EL (cell line): ENCODE measurements at regions not wholly inside any gene's neighbourhood (a gene's known extent, or its start where the extent isn't known, plus 50 kb on each side); places are given as distances from the start of the nearest gene placed in this dataset.

Source experiments
- DNase-seq: peaks from one replicate; pipeline ENCODE4 v3.0.0-alpha.2; 2016

DNA sequence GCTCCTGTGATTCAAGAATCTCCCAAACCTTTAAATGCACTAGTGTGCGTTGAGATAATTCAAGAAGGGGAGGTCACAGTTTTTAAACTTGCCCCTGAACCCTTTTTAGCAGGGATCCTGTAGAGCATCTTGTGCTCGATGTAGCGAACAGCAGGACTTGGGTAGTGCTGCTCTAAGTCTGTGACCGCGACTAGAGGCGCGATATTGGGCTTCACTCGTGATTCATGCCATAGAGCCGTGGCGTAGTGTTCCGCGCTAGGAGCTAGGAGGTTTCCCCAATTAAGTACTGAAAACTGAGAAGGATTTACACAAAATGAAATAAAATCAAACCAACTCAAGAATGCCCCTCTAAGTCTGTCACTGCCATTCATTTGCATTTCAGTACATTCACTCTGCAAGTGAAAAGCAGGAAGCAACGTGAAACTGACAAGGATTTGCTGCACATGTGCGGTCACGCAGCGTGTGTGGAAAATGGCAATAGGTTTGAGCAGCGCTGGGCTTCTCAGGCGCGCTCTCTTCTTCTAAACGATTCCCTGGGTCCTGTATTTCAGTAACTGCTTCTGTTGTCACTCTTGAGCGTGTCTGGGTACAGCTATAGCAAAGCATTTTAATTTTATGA lies 1135.9 kb upstream of the WWC1 start:
- DNase-seq: no peak

DNA sequence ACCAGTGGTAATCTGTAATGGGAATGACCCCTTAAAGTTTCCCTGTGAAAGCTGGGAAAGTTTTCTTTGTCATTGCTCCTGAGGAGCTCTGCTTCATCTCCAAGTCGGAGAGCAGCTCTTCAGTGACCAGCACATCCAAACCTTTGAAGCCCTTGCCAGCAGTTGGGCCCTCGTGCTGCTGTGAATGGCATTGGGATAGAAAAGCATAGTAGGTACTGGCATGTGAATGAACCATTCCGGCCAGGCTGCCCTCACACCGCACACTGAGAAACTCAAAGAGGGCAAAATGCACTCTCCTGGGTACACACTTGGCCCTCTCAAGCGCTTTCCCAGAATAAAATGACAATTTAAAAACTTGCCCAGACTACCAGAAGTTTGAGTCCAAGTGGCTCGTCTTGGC lies 1135.0 kb upstream of the WWC1 start:
- DNase-seq: no peak

DNA sequence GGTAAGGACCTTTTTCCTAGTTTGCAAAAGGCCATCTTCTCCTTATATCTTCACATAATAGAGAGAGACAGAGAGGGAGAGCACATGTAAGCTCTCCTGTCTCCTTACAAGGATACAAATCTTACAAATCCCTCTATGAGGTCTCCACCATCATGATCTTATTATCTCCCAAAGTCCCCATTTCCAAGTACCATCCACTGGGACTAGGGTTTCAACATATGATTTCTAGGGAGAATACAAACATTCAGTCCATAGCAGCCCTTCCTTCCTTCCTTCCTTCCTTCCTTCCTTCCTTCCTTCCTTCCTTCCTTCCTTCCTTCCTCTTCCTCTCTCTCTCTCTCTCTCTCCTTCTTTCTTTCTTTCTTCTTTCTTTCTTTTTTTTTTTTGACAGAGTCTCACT lies 1132.9 kb upstream of the WWC1 start:
- no peak for DNase-seq

DNA sequence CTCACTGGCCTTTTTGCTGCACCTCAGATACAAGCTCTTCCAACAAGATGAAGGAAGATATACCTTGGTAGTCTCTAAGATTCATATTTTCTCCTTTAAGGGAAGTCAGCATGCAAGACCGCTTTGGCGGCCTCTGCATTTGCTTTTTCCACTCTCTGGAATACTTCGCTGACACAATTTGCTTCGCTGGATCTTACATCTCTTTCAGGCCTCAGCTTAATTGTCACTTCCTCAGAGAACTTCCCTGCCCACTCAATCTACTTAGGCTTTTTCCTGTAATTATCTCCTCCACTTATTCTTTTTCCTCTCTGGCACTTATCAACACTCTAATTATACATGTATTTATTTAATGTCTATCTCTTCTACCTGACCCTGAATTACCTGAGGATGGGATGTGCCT lies 1131.1 kb upstream of the WWC1 start:
- no peak for DNase-seq

DNA sequence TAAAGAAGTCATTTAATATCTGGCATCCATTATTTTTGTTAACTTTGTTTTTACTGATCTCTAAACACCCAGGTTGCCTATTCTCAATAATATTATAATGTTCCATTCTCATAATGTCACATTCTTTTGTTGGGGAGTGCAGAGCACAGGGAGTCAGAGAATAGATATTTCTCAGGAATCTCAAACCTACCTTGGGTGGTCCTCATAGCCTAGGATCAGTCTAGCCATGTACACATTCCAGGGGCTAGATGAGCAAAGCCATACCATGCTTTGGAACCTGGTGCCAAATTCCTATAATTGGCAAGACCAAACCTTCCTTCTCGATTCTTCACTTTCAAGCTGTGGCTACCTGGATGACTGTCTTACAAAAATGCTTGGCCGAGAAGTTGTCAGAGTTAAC lies 1124.7 kb upstream of the WWC1 start:
- DNase-seq: no peak

DNA sequence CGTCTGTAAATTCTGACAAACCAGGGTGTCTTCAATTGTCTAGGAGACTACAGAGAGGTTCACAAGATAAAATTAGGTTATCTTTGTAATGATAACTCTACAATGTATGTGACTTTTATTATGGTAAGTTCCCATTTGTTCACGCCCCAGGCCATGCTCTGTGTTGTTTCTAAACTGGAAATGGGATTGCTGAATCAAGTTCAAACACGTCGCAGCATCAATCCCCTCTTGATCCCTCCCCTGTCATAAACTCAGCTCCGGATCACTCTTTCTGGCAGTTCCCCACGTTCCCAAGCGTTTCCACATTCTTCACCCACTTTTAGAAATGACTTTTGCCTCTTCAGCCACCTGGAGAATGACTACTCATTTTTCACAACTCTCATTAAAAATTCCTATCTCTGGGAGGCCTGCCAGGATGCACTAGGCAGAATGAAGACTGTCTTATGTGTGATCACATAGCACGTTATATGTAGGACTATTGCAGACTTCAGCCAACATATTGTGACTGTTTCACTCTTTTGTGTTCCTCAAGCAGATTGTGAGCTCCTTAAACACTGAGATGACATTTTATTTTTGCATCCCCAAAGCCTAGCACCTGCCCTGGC lies 1124.2 kb upstream of the WWC1 start:
- peak; percentile 0 for DNase-seq

DNA sequence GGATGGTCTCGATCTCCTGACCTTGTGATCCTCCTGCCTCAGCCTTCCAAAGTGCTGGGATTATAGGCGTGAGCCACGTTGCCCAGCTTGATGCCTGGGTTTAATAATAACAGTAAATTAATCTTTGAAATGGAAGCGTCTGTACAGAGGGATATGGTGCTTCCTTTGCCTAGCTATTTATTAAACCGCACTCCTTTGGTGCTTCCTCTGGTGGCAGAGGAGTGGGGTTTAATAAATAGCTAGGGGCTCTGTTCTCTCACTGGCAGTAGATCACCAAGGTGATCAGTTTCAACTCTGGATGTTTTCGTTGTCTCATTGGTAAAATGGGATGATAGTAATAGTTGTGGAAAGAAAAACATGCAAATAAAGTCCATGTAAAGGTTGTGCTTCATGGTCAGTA lies 1122.5 kb upstream of the WWC1 start:
- DNase-seq: no peak

DNA sequence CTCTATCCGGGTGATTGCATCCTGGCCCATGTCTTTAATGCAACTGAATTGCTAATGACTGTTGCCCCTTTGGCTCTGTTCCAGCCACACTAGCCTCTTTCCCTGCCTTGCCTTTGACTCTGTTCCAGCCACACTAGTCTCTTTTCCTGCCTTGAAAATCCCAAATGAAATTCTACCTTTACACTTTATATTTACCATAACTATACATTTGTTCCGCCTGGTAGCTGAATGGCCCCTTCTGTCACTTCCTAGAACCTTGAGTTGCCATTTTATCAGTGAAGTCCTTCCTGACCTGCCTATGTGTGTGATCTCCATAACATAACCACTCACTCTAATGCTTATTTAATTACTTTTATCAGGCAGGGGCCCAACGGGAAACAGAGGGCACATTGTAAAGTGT lies 1120.4 kb upstream of the WWC1 start:
- no peak for DNase-seq

DNA sequence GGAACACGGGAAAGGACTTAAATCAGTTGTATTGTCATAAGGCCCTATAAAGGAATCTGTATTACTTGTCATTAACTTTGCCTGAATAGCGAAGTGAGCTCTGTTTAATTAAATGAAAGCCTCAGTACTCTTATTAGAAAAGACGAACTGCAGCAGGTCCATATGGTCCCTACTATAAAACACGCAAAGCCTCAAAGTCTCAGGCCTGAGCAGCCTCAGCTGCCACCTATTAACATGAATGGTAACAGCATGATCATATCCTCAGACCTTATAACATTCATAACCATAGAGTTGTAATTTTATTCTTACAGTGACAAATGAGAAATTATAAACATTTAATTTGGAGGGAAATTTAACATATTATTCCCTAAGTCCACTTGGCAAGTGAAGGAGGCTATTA lies 1113.7 kb upstream of the WWC1 start:
- no peak for DNase-seq

DNA sequence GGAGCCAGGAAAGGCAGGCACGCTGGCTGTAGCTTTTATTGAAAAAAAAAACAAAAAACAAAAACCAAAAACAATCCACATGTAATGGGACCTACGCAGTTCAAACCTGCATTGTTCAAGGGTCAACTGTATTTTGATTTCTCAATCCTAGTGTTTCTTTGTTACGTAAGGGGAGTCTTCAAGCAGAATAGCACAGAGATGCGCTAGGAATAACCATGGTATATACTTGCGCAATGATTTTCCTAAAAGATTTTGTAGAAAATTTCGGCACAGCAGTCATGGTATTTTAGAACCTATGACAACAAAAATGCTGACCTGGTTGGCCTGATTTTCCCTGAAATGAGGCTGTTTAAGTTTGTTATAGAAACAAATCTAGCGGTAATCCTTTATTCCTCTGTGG lies 1110.5 kb upstream of the WWC1 start:
- no peak for DNase-seq

DNA sequence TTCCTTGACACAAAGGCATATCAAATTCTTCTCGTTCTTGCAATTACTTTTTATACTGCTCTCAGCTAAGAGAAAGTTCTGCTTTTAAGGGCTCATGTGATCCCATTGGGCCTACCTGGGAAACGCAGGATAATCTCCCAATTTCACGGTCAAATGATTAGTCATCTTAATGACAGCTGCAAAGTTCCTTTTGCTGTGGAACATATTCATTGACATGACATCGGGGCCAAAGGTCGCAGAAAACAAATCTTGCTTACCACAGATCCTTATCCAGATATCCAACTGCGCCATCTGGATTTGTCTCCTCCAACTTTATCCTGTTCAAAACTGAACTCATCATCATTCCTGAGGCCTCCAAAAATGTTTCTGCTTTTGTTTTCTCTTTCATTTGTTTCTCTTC lies 1085.6 kb upstream of the WWC1 start:
- peak; percentile 4 for DNase-seq

DNA sequence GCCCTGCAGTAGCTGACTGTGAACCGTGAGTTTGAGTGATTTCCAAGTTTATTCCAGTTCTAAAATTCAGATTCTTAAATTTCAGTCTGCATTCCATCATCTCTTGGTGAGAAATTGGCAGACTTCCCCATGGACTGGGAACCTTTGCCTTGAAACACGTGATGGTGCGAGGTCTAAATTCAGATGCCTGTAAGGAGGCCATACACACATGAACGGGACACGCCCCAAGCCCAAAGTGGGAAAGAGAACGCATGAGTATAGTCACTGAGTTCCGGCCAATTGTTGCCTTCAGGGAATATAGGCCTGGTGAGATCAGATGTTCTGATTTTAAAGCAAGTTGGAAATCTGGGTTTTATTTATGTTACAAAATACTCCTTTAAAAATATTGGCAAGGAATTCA lies 1084.4 kb upstream of the WWC1 start:
- peak; percentile 55 for DNase-seq

DNA sequence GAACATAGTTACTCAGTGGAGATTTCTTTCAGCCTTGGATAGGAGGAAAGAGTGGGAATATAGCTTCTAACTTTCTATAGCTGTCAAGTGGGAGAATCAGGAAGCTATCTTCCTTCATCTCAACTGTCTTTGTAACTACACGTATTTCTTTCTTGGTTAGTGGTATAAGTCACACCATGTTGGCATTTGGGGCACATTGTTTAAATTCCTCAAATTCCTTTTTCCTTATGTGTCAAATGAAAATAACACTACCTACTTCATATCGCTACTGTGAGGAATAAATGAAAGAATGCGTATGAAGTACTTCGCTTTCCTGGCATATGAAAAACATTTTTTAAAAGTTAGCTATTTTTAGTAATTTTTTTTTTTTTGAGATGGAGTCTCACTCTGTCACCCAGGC lies 1082.5 kb upstream of the WWC1 start:
- DNase-seq: peak; percentile 85

DNA sequence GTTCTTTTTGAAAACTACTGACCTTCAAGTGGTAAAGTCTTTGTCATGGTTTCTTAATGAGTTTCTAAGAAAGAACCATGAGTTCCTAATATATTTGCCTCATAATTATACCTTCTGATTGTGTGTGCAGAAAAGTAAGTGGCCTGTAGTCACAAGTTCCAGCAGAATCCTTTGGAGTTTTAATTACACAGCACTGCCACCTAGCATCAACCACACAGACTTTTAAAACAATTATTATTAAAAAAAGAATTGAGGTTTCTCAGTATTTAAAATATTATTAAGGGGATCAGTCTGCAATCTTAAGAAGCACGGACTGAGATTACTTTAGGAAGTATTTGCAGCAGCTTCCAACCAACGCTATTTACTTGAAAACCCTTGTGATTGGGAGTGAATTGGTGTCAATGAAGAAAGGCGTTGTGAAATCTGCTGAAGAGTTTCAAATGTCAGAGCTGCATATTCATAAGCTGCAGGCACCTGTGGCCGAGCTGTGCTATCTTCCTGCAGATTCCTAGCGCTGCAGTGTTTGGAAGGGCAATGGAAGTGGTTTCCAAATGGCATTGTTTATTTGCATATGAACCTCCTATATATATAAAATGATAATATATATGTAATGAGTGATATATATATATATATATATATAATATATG lies 1074.2 kb upstream of the WWC1 start:
- DNase-seq: no peak

DNA sequence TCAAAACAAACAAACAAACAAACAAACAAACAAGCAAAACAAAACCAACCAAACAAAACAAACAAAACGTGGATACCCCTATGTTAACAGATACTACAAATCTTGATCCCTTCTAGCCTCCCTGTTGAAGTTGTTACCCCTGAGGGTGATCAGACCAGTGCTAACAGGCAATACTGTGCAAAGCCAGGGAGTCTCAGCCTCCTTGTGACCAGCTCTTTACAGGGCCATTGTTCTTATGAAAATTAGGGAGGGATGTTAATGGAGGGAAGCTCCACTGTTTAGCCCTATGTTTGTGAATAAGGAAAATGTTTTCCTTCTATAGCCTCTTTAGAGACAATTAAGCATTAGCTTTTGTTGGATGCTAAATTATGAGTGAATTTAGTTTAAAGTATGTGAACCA lies 1072.1 kb upstream of the WWC1 start:
- no peak for DNase-seq

DNA sequence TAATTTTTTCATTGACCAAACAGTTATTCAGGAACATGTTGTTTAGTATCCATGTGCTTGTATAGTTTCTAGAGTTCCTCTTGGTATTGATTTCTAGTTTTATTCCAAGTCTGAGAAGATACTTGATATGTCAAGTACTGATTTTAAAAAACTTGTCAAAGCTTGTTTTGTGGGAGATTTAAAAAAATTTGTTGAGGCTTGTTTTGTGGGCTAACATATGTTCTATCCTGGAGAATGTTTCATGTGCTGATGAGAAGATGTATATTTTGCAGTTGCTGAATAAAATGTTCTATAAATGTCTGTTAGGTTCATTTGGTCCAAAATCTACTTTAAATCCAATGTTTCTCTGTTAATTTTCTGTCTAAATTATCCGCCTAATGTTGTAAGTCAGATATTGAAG lies 1065.1 kb upstream of the WWC1 start:
- DNase-seq: no peak

DNA sequence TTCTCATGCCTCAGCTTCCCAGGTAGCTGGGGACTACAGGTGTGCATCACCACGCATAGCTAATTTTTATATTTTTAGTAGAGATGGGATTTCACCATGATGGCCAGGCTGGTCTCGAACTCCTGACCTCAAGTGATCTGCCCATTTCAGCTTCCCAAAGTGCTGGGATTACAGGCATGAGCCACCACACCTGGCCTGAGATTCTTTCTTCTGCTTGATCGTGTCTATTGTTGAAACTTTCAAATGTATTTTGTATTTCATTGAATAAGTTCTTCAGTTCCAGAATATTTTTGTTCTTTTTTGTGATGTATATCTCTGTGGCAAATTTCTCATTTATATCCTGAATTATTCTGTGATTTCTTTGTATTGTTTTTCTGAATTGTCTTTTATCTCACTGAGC lies 1063.3 kb upstream of the WWC1 start:
- DNase-seq: no peak

DNA sequence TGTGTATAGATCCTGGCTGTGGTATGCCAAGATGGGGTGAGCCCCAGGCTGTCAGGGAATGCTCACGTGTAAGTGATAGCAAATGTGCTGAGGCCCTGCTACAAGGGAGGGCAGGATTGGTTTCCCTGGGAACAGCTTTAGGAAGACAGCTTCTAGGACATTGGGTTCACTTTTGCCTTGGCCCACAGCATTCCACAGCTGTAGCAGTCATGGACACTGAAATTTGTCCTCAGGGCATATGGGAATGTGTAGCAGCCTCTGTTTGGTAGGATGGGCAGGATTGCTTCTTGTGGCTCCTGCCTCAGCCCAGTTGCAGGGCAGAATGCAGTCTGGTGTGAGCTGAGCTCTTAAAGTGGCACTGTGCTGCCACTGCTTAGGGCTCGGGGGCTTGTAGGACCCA lies 1061.7 kb upstream of the WWC1 start:
- DNase-seq: peak; percentile 63

DNA sequence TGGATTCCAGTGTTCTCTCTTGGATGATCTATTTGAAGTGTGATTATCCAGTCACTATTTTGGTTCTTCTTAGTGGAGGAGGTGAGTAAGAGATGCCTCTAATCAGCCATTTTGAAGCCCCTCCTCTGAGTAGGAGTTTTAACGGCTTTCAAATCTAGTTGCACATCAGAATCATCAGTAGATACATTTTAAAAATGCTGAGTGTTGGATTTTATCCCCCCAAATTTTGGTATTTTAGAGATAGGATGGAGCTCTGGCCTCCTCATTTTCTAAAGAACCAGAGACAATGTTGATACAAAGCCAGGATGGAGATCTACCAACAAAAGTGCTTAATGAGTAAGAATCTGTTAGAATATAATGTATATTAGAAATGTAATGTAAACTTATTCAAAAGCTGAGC lies 1061.0 kb upstream of the WWC1 start:
- DNase-seq: no peak

DNA sequence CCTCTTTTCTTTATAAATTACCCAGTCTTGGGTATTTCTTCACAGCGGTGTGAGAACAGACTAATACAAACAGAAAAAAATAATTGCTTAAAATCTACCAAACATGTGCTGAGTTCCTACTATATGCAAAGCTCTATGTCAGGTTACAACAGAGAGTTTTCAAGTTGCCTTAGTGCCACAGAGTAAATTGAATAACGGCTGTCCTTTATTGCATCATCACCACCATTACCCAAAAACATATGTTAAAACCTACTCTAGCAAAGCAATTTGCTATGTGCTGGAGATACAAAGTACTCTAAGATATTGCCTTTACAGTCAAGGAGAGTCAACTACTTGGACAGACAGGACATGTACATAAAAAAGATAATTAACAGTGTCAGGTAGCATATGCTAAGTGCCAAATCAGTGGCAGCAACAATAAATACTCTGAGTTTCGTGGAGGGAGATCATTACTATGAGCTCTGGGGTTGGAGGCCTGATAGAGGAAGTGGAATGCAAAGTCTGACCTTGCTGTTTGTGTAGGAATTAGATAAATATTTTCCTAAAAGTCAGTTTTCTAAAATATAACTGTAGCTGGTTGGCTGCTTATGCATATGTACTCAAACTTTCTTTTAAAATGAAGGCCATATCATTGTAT lies 1058.7 kb upstream of the WWC1 start:
- no peak for DNase-seq

DNA sequence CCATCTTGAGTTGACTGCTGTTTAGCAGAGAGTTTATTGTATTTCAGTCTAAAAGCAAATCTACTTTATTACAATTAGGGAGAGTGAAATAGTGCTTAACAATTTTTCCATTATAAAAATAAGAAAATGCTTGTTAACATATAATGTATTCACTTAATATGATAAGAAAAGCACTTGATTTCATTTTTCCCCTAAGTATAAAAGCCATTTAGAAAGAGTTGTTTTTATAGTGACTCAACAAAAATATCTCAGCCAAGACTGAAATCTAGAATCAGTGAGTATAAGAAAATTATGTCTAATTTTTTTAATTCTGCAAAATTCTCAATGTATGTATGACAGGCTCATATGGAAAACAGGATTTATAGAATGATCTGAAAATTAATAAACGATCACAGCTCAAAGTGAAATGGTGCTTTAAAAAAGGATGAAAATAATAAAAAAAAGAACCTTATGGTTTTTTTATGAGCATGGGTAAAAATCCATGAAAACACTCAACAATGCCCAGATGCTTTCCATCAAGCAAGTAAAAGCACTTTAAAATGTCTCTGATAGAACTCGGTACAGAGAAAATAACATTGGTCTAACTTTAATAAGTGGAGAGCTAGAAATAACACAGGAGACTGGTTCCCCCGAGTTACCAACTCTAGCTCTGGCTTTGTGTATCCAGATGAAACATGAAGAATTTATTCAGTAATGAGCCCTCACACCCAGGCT lies 1057.8 kb upstream of the WWC1 start:
- no peak for DNase-seq

DNA sequence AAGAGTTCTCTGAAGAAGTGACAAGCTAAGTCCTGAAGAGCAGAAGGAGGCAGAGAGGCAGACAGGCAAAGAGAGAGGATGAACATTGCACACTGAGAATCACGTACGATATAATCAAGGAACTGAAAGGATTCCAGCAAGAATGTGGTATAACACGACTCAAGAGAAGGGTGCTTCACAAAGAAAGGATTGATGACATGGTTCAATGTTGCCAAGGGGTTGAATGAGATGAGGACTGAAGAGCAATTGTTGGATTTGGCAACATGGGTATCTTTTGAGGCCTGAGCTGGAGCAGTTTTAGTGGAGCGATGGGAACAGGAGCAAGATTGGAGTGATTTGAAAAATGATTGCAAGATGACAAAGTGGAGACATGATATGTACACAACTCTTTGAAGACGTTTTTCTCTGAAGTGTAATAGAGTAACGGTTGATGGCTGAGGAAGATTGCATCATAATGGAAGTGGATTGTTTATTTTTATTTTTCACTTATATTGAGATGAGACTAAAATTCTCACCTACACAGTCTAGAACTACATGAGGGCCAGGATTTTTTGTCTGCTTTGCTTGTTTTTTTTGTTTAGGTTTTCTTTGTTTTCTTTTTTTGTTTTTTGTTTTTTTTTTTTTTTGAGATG lies 1049.9 kb upstream of the WWC1 start:
- DNase-seq: no peak

DNA sequence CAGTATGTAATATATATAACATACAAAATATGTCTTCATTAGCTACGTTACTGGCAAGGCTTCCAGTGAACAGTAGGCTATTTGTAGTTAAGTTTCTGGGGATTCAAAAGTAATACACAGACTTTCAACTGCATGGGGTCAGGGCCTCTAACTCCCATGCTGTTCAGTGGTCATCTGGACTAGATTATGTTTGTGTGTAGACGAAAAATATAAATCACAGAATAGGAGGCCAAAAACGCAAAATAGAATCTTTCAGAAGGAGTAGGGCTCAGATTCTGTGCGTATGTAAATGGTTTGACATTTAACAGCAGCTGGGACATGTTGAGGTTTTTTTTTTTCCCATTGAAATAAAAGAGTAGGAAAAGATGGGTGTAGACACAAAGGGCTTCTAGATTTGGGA lies 1048.7 kb upstream of the WWC1 start:
- DNase-seq: no peak
